ENCODE measurements at regions not wholly inside any gene's neighbourhood (a gene's known extent, or its start where the extent isn't known, plus 50 kb on each side); places are given as distances from the start of the nearest gene placed in this dataset.
A peak's percentile ranks its signal among the peaks of the same experiment; 100 is the strongest.

DNA sequence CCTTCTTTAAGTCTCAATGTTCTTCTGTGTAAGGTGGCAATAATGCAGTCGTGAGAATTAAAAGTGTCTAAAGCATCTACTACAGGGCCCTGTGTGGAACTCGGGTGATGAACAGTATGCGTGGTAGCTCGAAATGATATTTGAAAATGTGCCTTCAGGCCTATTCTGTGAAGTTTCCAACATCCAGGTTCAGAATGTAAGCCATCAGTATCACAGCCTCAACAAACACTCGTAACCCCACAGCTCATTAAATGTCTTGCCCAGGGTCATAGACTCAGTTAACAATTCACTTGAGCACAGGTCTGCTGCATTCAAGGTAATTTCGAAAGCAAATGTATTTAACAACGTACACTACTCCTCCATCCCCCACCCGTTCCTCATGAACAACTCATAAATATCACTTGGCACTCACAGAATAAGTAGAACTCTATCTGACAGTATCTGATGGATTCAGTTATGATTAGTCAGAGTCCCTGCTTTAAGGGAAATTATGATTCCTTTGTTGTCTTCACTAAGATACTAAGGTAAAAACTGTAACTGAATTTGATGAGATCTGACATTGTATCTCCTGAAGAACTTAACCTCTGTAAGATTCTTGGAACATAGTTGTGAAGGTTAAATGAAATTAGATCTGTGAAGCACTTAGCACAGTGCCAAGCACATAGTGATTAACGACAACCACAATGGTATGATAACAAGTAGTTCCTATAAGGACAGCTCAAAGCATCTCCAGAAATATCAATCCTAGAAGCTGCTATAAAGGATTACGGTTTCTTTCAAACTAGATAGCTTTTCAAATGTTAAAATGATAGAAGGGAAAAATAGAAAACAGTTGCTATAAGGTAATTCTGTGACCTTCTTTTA is 642.3 kb downstream of the TBL1XR1 start:
- no peak for DNase-seq (ENCODE audit: low spot score)

DNA sequence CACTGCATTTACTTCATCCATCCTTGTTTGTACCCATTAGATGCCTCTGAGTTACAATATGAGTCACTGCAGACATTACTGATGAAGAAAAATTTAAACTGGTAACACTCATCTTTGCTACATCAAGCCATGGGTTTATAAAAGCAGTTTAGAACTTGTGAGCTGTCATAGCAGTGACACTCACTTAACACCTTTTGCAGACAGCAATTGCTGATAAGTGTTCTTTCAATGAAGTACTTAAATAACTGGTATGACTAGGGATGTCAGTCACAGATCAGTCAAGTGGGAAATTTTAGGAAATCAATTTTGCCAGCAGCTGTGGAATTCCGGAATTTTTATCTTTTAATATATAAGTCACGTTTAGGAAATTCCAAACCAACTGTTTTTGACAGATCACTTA is 643.0 kb downstream of the TBL1XR1 start:
- no peak for DNase-seq (ENCODE audit: low spot score)

DNA sequence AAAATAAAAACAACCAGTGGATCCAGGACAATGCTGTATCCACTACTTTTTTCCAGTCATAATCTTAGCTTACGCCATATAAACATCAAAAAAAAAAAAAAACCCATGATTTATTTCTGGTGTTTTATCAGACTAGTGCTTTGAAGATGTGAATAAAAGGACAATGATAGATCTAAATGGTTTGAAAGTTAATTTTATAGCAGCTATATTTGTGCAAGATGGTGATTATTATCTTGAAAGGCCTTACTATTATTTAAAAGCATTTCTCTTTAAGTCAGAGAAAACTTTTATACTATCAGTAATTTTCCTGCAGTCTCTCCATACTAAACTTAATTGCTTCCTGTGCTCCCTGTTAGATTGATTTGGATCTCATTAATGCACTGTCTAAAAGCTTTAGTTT is 670.3 kb downstream of the TBL1XR1 start:
- no peak for DNase-seq (ENCODE audit: low spot score)

DNA sequence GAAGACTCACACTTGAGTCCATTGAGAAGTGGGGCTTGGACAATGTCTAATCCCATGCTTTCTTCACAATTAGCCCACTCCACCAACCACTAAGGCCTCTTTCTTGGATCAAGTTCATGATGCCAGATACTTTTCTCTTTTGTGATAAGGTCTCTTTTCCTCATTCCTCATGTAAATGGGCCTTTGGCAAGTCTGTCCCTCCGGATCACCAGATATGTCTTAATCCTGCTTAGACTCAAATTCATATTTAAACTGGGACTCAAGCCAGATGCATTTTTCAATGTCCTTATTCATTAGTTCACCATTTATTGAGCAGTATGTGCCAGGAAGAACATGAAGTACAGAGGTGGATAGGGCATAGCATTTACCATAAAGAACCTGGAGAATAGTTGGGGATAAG is 671.1 kb downstream of the TBL1XR1 start:
- no peak for DNase-seq (ENCODE audit: low spot score)

DNA sequence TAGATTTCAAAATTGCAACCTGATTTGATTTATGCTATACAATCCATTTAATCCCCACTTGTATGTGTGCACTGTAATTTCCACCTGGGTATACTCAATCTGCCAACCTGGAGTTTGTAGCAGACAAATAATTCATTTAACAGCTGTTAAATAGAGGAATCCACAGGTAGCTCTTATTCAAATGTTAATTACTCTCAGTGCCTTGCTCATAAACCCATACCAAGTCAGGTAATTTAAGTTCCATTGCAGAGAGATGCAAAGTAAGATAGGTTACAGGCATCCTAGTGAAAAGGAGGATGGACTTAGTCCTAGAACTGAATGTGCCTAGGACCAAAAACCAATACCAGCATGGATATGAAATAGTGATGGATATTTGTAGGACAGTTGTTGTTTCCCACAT is 674.2 kb downstream of the TBL1XR1 start:
- DNase-seq (ENCODE audit: low spot score) = no peak

DNA sequence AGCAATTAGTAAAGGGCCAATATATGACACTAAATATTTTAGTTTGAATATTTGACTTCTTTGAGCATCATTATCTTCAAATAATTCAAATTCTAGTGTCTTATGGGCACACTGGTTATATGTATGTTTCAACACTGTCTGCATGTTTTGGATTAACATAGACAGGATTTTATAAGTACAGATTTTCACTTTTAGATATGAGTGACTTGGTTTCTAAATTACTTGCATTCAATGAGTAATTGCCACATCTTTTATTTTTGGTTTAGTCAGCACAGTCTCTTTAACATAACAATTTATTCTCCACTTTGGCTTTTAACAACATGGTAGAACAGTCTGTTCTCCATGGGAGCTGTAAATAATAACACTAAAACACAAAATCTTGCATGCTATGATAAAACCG is 674.8 kb downstream of the TBL1XR1 start:
- no peak for DNase-seq (ENCODE audit: low spot score)

DNA sequence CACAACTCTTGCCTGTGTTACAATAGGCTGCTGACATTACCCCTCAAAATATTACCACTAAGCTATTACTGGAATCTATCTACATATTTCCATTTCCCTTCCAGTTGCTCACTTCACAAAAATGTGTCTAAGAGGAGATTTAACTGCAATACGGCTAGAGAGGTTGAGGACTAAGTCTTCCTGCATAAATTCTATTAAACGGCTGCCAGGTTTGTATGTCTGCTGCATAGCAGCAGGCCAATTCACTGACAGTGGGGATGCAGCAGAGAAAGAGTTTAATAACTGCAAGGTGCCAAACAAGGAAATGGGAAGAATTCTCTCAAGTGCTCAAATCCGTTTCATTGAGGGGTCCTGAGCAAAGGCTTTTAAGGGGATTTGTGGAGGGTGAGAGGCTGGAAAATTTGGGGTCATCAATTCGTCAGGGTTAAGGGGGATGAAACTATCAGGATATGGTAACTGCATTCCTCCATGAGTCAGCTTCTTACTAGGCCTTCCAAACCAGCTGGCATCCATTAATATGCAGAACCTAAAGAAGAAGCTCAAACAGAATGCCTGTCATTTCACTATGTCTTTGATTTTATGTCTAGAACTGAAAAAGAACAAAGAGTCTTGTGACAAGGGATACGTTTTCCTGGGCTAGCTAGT is 675.6 kb downstream of the TBL1XR1 start:
- no peak for DNase-seq (ENCODE audit: low spot score)

DNA sequence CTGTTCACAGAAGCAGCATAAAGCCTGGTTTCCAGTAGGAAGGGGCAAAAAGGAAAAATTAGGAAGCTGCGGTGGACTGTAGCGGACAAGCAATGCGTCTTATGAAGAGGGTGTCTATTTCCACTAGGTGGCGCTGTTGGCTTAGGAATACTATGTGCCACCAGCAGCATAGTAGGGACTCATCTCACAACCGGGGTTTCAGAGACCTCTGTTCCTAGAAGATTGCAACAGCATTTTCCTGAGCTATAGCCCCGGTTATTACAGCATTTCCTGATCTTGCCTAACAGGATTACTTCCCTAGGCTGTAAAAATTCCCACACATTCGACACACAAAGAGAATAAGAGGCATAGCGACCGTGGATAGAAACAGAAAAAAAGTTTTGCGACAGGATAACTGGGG is 683.0 kb downstream of the TBL1XR1 start:
- peak; percentile 14 for DNase-seq (ENCODE audit: low spot score)

DNA sequence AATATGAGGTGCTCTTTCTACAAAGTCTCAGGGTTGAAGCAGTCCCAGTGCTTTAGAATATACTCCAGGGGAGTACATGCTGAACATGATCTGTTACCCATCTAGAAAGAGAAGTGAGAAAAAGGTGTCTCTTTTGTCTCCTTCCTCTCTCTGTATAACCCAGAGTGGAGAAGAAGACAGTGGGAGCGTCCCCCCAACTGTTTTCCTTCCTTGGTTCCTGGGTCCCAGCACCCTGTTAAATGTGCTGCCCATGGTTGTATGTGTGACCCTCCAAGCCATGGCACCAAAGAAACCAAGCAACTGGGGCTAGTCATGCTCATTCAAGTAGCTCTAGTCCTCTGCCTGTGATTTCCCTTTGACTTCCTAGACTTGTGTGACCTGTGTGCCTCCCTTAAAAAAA is 683.7 kb downstream of the TBL1XR1 start:
- DNase-seq (ENCODE audit: low spot score) = no peak

DNA sequence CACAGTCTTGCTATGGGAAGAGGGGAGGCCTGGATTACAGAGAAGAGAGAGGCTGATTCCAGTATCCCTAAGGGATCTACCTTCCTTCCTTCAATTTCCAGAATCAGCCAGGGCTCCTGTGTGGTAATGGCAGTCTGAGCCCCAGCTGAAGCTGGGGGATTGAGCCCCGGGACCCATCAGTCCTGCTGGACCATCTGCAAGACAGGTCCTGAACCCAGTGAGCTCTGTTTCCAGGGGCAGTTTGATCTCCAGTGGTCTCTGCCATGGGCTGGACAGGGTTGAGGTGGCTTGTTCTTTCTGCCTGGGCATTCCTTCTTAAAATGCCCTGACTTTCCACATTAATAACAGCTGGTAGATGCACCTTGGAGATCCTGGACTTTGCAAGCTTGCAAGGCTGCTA is 685.2 kb downstream of the TBL1XR1 start:
- no peak for DNase-seq (ENCODE audit: low spot score)

DNA sequence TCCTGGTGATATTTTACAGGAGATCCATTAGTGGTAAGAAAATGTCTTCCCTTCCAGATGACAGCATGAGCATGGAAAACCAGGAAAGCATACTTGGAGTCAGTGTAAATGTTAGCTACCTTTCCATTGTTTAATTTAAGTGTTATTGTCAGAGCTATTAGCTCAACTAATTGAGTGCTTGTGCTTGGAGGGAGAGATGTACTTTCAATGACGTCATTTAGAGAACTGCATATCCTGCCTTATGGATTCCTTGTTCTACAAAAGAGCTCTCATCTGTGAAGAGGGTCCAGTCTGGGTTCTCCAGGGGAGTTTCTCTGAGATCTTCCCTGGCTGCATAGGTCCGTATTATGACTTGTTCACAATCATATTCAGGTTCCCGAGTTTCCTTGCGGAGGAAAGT is 687.2 kb downstream of the TBL1XR1 start:
- DNase-seq (ENCODE audit: low spot score) = no peak

DNA sequence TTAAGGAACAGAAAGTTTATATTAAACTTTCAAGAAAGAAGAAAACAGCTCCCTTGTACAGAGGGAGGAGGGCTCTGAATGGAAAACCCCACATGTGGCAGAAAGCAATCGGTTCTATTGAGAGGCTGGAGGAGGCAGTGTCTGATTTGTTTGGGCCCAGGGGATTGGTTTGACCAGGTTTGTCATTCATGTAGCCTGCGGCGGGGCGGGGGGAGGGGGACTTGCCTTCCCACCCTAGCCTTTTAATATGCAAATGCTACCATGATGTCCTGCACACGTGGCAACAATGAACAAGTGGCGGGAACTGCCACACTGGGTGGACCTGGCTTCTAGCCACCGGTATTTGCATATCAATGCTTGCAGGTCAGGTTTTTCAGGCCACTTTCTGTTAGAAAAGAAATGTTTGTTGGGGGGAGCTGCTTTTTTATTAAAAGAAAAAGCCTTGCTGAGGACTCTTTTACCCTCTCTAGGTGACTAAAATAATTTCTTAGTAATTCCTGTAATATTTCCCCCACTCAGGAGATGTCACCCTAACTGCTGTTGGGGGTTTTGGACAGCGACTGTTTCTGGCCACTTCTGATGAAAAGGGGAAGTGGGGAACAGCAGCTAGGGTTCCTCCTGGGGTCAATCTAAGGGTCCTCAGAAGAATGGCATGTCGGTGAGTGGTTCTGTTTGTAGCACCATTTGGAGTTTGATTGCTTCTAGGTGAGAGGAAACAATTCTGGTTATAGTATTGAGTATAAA is 691.2 kb downstream of the TBL1XR1 start:
- no peak for DNase-seq (ENCODE audit: low spot score)

DNA sequence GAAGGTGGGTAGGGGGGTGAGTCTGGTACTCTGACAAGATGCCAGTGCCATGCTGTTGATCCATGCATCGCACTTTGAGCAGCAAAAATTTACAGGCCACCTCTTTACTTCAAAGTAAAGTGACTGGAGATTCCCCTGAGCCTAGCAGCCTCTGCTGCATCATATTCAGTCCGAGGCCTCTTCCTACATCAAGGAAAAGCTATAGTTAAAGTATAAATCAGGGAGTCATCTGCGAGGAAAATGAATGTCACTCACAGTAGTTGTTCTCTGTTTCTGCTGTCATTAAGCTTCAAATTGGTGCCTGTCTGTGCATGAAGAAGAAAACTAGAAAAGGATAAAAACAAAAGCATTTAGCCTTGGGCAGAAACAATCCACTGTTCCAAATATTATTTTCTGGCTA is 706.2 kb downstream of the TBL1XR1 start:
- DNase-seq (ENCODE audit: low spot score) = no peak

DNA sequence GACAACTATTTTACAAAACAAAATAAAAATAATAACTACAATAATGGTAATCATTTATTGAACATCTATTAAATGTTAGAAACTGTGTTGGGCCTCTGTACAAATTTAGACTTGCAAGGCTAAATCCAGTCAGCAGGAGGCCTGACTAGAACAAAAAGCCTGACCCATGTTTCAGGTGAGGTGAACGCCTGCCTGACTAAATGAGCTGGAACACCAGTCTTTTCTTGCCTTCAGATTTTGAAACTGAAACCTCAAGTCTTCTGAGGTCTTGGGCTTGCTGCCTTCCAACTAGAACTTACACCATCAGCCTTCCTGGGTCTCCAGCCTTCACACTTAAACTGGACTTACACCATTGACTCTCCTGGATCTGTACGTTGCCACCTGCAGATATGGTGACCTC is 706.9 kb downstream of the TBL1XR1 start:
- DNase-seq (ENCODE audit: low spot score) = no peak

DNA sequence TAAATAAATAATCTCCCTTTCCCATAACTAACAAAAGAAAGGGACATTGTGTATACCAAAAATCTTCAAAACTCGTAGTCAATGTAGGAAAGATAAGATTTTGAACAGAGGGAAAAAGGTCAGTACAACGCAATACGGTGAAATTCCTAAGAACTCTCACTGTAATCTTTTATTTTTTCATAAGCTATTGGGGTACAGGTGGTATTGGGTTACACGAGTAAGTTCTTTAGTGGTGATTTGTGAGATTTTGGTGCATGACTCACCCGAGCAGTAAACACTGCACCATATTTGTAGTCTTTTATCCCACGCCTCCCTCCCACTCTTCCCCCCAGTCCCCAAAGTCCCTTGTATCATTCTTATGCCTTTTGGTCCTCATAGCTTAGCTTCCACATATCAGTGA is 718.0 kb downstream of the TBL1XR1 start:
- no peak for DNase-seq (ENCODE audit: low spot score)

DNA sequence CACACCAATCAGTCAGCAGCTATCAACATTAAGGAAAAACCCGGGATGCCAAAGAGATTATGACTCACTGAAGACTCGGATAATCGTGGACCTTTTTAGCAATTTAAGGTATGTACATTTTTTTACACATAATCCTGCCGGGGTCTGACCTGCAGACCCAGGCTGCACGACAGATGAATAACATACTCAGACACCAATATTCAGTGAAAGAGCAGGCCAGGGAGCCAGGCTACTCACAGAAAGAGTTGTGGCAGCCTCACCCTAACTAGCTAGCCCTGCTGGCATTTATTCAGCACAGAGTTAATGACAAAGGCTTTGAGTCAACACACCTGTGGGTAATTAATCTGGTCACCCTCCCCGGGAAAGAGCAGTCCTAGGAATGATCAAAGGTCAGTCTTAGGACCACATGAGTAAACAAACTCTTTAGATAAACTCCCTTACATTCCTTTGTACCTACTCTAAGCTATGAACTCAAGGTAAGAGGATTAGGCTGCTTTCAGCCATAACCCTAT is 727.5 kb downstream of the TBL1XR1 start:
- DNase-seq (ENCODE audit: low spot score) = no peak

DNA sequence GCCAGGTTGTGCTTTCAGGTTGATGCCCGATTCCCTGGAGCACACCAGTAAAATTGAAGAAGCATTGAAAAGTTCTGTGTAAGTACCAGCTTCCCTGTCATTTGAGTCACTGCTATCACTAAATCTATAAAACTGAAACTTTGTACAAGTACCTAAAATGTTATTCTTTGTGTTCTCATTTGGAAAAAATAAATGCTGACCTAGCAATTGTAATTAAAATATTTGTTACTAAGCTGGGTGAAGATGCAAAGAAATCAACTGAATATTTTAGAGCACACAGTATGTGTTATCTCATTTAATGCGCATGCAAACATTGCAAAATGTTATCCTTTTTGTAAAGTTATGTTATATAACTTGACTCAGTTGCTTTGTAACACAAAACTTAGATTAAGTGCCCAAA is 733.7 kb downstream of the TBL1XR1 start:
- no peak for DNase-seq (ENCODE audit: low spot score)

DNA sequence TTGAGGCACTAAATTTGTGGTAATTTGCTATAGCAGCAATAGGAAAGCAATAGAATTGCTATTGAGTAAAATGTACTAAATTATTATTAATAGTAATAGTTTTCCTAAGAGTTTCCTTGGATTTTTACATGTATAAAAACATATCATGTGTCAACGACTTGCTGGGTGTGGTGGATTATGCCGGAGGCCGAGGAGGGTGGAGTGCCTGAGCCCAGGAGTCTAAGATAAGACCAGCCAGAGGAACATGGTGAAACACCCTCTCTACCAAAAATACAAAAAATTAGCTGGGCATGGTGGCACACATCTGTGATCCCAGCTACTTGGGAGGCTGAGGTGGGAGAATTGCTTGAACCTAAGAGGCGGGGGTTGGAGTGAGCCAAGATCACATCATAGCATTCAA is 749.9 kb downstream of the TBL1XR1 start:
- DNase-seq (ENCODE audit: low spot score) = no peak

DNA sequence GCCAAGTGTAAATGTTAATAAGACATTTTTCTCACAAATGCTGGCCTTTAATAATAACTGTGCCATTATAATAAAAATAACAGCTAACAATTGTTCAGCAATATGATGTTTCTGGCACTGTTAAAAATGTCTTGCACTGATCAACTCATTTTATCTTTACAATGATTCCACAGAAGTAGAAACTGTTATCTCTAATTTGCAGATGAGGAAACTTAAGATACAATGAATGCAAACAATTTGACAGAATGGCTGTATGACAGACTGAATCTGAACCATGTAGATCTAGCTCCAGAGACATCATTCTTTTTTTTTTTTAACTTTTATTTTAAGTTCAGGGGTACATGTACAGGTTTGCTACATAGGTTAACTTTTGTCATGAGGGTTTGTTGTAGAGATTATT is 755.0 kb downstream of the TBL1XR1 start:
- DNase-seq (ENCODE audit: low spot score) = no peak

DNA sequence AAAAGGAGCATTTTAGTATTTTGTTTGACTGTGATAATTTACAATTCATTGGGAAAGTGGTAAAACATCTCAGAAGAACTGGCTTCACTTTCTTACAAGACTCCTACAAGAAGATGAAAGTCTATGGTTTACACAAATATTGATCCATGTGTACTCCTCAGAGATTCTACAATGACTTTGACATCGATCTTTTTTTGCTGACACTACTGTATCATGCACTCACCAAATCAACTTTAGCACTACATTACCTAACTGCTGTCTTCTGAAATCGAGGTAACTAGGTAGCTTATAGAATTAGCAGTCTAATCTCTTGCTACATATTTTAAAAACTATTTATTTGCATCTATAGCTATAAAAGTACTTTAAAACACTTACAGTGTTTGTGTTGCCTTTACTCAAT is 757.6 kb downstream of the TBL1XR1 start:
- no peak for DNase-seq (ENCODE audit: low spot score)

DNA sequence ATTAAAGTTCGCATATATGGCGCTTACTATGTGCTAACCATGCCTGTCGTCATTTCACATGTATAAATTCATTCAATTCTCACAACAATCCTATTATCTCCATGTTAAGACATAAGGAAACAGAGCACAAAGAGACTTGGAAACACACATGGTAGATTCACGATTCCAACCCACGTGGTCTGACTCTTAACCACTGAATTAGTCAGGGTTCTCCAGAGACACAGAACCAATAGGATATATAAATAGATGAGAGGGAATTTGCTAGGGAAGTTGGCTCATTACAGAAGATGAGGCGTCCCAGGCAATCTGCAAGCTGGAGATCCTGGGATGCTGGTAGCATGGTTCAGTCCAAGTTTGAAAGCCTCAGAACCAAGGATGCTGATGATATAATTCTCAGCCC is 765.3 kb downstream of the TBL1XR1 start:
- no peak for DNase-seq (ENCODE audit: low spot score)

DNA sequence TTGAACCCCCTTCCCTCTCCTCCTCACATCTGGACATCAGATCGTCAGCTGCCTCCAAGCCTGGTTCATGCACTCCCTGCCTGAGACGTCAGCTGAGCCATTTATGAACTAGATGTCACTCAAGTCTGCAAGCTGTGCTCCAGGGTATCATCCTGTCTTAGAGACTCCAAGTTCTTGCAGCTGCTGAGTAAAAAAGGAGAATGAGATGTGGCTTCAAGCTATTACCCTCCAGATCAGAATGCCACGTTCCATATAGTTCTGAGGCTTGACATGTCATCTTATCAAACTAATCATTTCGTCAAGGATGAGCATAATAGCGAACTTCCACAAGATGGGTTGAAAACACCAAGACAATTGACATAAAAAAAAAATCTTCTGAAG is 766.3 kb downstream of the TBL1XR1 start:
- DNase-seq (ENCODE audit: low spot score) = no peak
